ENCODE measurements at regions not wholly inside any gene's neighbourhood (a gene's known extent, or its start where the extent isn't known, plus 50 kb on each side); places are given as distances from the start of the nearest gene placed in this dataset.

DNA sequence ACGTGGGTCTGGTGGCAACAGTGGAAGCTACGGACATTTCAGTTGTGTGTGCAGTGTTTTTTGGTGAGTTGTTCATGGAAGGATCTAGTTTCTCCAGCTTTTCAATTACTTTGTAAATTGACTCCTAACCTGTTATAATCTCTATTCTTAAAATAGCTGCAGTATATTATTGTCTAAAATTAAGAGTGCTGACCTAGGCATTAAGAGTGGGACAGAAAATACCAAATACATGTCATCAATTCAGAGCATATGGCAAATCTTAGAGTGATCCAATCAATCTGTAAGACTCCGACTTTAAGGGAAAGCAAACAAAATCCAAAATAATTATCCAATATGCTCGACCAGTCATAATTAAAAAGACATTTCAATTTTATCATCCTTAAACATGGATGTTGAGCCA, 338.1 kb upstream of the PCDH9 start:
- H3K79me2 ChIP-seq (ENCODE audit: control insufficient read depth, insufficient read depth, low read length), result no peaks in the 10 kb centered on the region
- H3K36me3 ChIP-seq (ENCODE audit: control insufficient read depth in 2 of 2, insufficient read depth in 2 of 2, low read length in 1 of 2), result no peaks in the 10 kb centered on the region
- no peak for ATAC-seq
- H3K4me2 ChIP-seq (ENCODE audit: control insufficient read depth, insufficient read depth), result no peak overlapping the region
- WGBS (ENCODE audit: insufficient coverage, insufficient replicate concordance, low lambda C conversion rate, missing lambda C conversion rate), result 17% methylated on average over 4 of the region's 4 CpGs
- H3K9ac ChIP-seq (ENCODE audit: control insufficient read depth, insufficient read depth, low read length), result no peak overlapping the region
- BruUV-seq (replicated peaks), result no TSS peak
- H4K20me1 ChIP-seq (ENCODE audit: control insufficient read depth, insufficient read depth), result no peaks in the 10 kb centered on the region
- SMC1A ChIA-PET (ENCODE audit: uncharacterized antibody, unreplicated experiment), result interaction anchor here (1.2 kb wide), 1 partner anchor 13 kb away, joined by 3 read pairs; no protein-coding TSS in a partner anchor
- no peaks in the 10 kb centered on the region for H3K4me1 ChIP-seq (ENCODE audit: control insufficient read depth, insufficient read depth, low read length)
- in situ Hi-C loops (cut with MboI), result no loop called here
- no peak overlapping the region for H3K27ac ChIP-seq (ENCODE audit: control insufficient read depth, insufficient read depth)
- DNase-seq (ENCODE audit: low read depth, low spot score), result no peak
- TF ChIP-seq BRCA1 (IDR thresholded peaks at IDR 0.05; ENCODE audit: low read depth, low read length) (no peak), ATF7 (IDR thresholded peaks at IDR 0.05; ENCODE audit: low read depth) (no peak), TBL1XR1 (IDR thresholded peaks at IDR 0.05; ENCODE audit: low read depth, low read length) (no peak), NFYA (IDR thresholded peaks at IDR 0.05; ENCODE audit: borderline replicate concordance, low read depth, low read length) (no peak), NR2F1 (conservative IDR thresholded peaks at IDR 0.05) (no peak), JUND (IDR thresholded peaks at IDR 0.05; ENCODE audit: low read depth, low read length) (no peak), EZH2 (IDR thresholded peaks at IDR 0.05; ENCODE audit: borderline replicate concordance, control insufficient read depth, low read depth, low read length) (no peak), PML (IDR thresholded peaks at IDR 0.05; ENCODE audit: low read length) (no peak), PAX5 (IDR thresholded peaks at IDR 0.05; ENCODE audit: borderline replicate concordance, low read depth, low read length) (no peak), NFXL1 (IDR thresholded peaks at IDR 0.05; ENCODE audit: borderline replicate concordance) (no peak), ASH2L (IDR thresholded peaks at IDR 0.05; ENCODE audit: borderline replicate concordance, low read depth) (no peak)
- TF ChIP-seq, protein P1, sequence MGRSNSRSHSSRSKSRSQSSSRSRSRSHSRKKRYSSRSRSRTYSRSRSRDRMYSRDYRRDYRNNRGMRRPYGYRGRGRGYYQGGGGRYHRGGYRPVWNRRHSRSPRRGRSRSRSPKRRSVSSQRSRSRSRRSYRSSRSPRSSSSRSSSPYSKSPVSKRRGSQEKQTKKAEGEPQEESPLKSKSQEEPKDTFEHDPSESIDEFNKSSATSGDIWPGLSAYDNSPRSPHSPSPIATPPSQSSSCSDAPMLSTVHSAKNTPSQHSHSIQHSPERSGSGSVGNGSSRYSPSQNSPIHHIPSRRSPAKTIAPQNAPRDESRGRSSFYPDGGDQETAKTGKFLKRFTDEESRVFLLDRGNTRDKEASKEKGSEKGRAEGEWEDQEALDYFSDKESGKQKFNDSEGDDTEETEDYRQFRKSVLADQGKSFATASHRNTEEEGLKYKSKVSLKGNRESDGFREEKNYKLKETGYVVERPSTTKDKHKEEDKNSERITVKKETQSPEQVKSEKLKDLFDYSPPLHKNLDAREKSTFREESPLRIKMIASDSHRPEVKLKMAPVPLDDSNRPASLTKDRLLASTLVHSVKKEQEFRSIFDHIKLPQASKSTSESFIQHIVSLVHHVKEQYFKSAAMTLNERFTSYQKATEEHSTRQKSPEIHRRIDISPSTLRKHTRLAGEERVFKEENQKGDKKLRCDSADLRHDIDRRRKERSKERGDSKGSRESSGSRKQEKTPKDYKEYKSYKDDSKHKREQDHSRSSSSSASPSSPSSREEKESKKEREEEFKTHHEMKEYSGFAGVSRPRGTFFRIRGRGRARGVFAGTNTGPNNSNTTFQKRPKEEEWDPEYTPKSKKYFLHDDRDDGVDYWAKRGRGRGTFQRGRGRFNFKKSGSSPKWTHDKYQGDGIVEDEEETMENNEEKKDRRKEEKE (IDR thresholded peaks at IDR 0.05), result no peak
- TF ChIP-seq, protein P2, sequence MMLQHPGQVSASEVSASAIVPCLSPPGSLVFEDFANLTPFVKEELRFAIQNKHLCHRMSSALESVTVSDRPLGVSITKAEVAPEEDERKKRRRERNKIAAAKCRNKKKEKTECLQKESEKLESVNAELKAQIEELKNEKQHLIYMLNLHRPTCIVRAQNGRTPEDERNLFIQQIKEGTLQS (IDR thresholded peaks at IDR 0.05; ENCODE audit: borderline replicate concordance, extremely low read depth, low read depth, low read length), result no peak
- TF ChIP-seq, protein P3, sequence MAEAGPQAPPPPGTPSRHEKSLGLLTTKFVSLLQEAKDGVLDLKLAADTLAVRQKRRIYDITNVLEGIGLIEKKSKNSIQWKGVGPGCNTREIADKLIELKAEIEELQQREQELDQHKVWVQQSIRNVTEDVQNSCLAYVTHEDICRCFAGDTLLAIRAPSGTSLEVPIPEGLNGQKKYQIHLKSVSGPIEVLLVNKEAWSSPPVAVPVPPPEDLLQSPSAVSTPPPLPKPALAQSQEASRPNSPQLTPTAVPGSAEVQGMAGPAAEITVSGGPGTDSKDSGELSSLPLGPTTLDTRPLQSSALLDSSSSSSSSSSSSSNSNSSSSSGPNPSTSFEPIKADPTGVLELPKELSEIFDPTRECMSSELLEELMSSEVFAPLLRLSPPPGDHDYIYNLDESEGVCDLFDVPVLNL (IDR thresholded peaks at IDR 0.05; ENCODE audit: low read depth, low read length), result no peak
- TF ChIP-seq, protein P4, sequence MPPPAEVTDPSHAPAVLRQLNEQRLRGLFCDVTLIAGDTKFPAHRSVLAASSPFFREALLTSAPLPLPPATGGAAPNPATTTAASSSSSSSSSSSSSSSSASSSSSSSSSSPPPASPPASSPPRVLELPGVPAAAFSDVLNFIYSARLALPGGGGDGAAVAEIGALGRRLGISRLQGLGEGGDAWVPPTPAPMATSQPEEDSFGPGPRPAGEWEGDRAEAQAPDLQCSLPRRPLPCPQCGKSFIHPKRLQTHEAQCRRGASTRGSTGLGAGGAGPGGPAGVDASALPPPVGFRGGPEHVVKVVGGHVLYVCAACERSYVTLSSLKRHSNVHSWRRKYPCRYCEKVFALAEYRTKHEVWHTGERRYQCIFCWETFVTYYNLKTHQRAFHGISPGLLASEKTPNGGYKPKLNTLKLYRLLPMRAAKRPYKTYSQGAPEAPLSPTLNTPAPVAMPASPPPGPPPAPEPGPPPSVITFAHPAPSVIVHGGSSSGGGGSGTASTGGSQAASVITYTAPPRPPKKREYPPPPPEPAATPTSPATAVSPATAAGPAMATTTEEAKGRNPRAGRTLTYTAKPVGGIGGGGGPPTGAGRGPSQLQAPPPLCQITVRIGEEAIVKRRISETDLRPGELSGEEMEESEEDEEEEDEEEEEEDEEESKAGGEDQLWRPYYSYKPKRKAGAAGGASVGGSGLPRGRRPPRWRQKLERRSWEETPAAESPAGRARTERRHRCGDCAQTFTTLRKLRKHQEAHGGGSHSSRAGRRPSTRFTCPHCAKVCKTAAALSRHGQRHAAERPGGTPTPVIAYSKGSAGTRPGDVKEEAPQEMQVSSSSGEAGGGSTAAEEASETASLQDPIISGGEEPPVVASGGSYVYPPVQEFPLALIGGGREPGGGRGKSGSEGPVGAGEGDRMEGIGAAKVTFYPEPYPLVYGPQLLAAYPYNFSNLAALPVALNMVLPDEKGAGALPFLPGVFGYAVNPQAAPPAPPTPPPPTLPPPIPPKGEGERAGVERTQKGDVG (CRISPR knock-in tag; IDR thresholded peaks at IDR 0.05), result no peak
- TF ChIP-seq, protein P5, sequence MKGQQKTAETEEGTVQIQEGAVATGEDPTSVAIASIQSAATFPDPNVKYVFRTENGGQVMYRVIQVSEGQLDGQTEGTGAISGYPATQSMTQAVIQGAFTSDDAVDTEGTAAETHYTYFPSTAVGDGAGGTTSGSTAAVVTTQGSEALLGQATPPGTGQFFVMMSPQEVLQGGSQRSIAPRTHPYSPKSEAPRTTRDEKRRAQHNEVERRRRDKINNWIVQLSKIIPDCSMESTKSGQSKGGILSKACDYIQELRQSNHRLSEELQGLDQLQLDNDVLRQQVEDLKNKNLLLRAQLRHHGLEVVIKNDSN (IDR thresholded peaks at IDR 0.05; ENCODE audit: borderline replicate concordance, extremely low read length, insufficient read depth, low read depth, low read length), result no peak
- RAD21 ChIA-PET (ENCODE audit: unreplicated experiment), result interaction anchor here (0.6 kb wide), 1 partner anchor 25 kb away, joined by 3 read pairs; no protein-coding TSS in a partner anchor
- FAIRE-seq, result no peak
- no peak overlapping the region for H2AFZ ChIP-seq (ENCODE audit: control insufficient read depth, low read depth, low read length)
- H3K27me3 ChIP-seq (replicated peaks in 1 of 2; ENCODE audit: control insufficient read depth in 2 of 2, insufficient read depth in 2 of 2, low read length in 1 of 2), result no peaks in the 10 kb centered on the region
- CTCF ChIA-PET, result interaction anchor here (0.5 kb wide), 1 partner anchor 529 kb away, joined by 3 read pairs; no protein-coding TSS in a partner anchor
- no peak overlapping the region for H3K4me3 ChIP-seq
- no peaks in the 10 kb centered on the region for H3K9me3 ChIP-seq (replicated peaks; ENCODE audit: control insufficient read depth, insufficient read depth, low read length)
- intact Hi-C loops (cut with micrococcal nuclease; ENCODE audit: unreplicated experiment), result no loop called here
- POLR2A ChIA-PET, result no interaction called here
